ENCODE measurements at regions not wholly inside any gene's neighbourhood (a gene's known extent, or its start where the extent isn't known, plus 50 kb on each side); places are given as distances from the start of the nearest gene placed in this dataset.

- no peak for DNase-seq (ENCODE audit: low read depth in 2 of 2)
Measured at GRCh38 chr9:28007097-28007817, 434.0 kb upstream of the C9orf72 start.

- DNase-seq (ENCODE audit: low read depth in 2 of 2) = no peak
Measured at GRCh38 chr9:28014212-28014611, 440.9 kb upstream of the C9orf72 start.

DNA sequence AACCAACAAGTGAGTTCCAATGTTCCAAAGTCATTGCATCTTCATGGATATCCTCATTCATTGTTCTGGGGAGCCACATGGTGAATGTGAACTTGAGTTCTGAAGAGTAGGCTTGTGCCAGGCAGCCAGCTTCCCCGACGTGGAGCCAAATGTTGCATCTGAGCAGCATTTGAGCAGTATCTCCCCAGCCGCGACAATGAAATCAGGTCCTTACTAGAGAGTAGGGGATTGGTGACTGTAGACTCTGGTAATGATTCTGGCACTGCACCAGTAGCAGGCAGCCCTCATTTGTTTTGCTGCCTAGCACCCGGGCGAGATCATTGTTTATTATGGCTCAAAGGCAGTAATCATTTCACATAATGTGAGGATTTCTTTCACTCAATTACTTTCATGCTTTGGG lies 451.4 kb upstream of the C9orf72 start:
- DNase-seq (ENCODE audit: low read depth in 2 of 2) = no peak

GRCh38 chr9:28025186-28025585 lies 451.9 kb upstream of the C9orf72 start:
- no peak for DNase-seq (ENCODE audit: low read depth in 2 of 2)

GRCh38 chr9:28031521-28032267 lies 458.4 kb upstream of the C9orf72 start:
- DNase-seq (ENCODE audit: low read depth in 2 of 2) = no peak

DNA sequence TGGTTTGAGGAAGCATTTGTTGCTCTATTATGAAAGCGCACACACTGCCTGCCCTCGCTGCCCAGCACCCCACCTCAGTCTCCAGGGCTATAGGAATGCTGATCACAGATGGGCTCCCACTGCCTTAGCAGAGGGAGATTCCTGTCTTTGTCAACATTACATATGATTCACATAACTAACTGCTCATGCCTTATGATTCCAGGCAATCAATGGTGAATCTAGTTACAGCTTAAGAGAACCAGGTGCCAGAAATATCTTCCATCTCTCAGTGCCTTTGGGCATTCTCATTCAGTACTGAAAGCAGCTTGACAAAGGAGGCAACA lies 458.9 kb upstream of the C9orf72 start:
- DNase-seq (ENCODE audit: low read depth in 2 of 2) = no peak

GRCh38 chr9:28034242-28034641 lies 461.0 kb upstream of the C9orf72 start:
- no peak for DNase-seq (ENCODE audit: low read depth in 2 of 2)

DNA sequence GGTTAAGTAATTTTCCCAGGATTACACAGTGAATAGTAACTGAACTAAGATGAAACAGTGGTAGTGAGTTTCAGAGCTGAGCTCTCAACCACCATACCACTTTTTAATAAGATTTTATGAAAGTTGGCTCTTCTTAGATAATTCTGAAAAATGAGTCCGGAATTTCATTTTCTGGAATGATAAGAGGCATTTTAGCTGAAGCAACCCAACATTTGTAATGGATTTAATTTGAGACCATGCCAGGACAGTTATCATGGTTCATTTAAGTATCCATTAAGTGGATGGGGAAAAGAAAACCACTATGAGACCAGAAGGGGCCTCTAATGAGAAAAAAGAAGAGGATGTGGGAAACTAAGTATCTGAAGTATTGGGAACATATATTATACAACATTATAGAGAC lies 464.7 kb upstream of the C9orf72 start:
- no peak for DNase-seq (ENCODE audit: low read depth in 2 of 2)

- DNase-seq (ENCODE audit: low read depth in 2 of 2) = no peak
Measured at GRCh38 chr9:28045051-28045450, 471.8 kb upstream of the C9orf72 start.

- DNase-seq (ENCODE audit: low read depth in 2 of 2) = no peak
Measured at GRCh38 chr9:28050046-28050445, 476.8 kb upstream of the C9orf72 start.

GRCh38 chr9:28050941-28051340 lies 477.7 kb upstream of the C9orf72 start:
- DNase-seq (ENCODE audit: low read depth in 2 of 2) = no peak

DNA sequence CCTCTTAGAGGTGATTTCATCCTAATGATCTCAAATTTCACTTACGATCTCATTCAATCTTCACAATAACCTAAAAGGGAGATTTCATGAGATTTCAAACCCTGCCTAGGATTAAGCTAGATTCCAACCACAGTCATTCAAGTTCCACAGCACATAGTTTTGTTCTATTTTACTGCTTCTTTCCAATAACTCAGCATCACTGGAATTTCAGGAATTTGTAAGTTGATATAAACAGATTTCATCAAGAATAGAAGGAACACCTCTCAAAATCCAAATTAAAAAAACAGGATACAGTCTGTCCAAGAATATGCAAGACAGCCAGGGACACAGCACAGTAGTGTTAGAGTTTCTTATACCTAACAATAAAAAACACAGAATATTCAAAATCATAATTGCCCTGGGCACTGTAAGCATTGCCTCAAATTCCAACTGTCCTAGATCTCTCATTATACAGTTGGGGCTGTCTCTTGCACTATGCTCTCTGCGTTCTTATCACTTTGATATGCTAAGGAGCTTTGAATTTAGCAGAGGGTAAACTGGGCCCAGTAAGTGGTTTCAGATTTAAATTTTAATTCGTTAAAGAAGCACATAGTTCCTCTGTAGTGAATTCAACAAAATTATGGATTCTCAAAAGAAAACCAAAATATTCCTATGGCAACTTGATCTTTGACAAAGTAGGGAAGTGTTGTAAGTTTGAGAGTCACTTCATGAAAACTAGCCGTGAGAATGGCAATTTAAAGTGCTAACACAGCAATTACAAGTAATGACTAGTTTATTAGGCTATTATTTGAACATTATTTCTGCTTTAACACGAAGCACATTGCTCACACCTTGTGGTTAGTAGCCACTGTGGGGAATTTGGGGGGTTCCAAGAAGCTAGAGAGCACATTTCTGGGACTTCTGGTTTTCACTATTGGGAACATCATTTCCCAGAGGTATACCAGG lies 478.6 kb upstream of the C9orf72 start:
- no peak for DNase-seq (ENCODE audit: low read depth in 2 of 2)

DNA sequence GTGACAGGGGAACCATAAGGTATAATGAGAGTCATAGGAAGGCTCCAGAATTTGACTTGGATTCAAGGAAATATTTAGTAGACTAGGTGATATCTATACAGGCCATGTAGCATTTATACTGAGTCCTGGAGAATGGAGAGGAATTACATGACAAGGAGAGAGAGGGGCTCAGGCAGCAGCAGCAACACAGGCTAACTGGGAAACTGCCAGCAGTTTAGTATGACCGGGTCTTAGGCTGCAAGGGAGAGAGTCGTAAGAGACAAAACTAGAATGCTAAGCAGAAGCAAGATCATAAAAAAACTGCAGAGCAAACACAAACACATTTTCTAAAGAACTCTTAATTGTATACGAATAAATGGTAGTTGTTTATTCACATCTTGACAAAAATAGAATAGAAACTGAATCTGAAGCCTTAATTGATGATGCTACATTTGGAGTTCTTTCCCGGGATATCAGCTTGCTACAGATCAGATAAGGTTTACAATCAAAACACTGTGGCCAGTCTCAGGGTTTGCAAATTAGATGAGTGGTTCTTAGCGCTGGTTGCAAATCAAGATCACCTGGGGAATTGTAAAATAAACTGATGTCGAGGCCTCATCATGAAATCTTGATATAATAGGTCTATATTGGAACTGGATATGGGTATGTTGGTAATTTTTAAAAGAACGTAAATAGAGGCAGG lies 480.0 kb upstream of the C9orf72 start:
- no peak for DNase-seq (ENCODE audit: low read depth in 2 of 2)

GRCh38 chr9:28056006-28056405 lies 482.7 kb upstream of the C9orf72 start:
- no peak for DNase-seq (ENCODE audit: low read depth in 2 of 2)

DNA sequence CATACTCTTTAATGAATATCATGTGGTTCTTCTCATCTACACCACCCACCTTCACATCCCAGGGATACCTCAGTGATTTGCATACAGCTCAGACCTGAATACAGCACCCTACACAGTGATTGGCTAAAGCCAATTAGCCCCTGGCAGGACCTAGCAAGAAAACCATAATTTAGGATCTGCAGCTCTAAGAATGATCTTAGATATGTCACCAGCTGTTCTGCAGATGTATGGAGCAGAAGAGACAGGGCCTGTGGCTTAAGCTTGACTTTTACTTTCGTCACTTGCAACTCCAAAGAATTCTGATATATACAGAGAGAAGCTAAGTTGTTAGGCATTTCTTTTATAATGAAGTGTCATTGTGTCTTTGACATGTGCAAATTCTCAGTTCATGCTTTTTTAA lies 483.2 kb upstream of the C9orf72 start:
- DNase-seq (ENCODE audit: low read depth in 2 of 2) = no peak

DNA sequence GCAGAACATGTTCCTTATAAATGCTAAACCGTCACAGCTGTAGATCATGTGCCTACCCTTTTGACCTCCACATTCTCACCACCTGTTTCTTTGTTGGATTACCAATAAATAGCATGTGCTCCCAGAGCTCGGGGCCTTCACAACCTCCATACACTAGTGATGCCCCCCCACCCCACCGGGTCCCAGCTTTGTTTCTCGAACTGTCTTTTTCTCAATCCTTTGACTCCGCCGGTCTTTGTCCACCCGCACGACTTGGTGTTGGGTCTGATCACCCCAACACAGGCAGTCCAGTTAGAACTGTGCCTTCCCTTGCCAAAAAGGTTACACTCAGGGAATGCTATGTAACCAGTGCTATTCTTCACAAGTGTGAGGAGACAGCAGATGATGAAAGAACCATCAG lies 485.9 kb upstream of the C9orf72 start:
- no peak for DNase-seq (ENCODE audit: low read depth in 2 of 2)

DNA sequence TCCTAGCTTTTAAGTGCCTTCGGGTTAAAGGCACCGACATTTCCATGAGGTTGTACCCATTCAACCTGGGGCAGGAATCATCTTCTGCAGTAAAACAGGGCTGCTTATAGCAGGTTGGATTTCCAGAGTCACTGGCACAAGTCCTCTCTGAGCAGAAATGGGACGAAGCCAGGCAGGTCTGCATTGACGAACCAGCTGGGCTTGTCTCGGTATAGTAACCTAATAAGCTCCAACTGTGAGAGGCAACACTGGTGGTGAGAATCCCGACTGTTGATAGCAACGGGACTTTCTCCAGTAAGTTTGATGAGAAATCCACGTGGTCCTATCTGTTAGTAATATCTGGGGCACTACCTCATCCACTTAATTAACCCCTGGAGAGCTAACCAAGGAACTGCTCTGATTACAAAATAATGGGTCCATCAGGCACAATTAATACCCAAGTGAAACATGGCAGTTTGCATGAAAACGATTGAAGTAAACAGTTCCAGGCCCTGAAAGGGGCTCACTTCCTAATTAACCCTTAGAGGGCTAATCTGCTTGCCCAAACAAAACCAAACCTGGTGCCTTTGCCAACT lies 491.0 kb upstream of the C9orf72 start:
- no peak for DNase-seq (ENCODE audit: low read depth in 2 of 2)

DNA sequence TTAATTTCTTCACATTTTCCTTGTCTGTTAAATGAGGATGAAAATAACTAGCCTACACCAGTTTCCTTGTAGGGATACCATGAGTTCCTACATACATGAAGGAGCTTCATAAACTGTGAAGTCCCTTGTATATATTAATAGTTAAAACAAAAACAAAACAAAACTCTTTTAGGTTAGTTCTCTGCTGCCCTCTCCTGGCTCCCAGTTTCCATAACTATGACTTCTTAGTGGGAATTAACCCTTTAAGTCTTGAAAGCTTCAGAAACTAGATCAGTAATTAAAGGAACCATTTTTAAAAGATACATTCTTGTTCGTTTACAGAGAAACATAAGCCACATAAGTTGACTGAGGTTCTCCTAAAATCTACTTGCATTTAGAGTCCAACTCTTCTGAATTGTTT lies 500.0 kb upstream of the C9orf72 start:
- no peak for DNase-seq (ENCODE audit: low read depth in 2 of 2)

GRCh38 chr9:28079677-28080076 lies 506.4 kb upstream of the C9orf72 start:
- DNase-seq (ENCODE audit: low read depth in 2 of 2) = no peak

DNA sequence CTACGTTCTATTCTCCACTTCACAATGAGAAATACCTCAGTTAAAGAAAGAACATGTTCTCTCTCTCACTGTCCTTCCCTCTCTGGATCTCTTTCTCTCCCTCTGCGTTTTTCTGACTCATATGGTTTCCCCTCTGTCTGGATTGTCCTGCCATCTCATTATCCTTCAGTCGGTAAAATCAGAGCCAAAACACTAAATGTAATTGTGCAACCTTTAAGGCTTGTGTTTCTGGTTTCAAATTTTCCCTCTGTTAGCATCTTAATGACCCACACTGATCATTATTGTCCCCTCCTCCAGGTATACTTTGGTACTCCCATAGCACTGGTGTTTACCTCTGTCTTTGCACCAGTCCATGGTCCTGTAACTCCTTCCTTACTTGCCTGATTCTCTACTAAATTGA lies 509.4 kb upstream of the C9orf72 start:
- DNase-seq (ENCODE audit: low read depth in 2 of 2) = no peak

GRCh38 chr9:28086881-28087280 lies 513.6 kb upstream of the C9orf72 start:
- DNase-seq (ENCODE audit: low read depth in 2 of 2) = no peak

All from stimulated activated CD4-positive, alpha-beta T cell treated with anti-CD3 and anti-CD28 coated beads, Interleukin-15, amount 100 ng/mL, for 48 hours (primary cell).